ENCODE measurements at regions not wholly inside any gene's neighbourhood (a gene's known extent, or its start where the extent isn't known, plus 50 kb on each side); places are given as distances from the start of the nearest gene placed in this dataset.

- TF ChIP-seq NCOA6 (IDR thresholded peaks at IDR 0.05) (no peak), MTA2 (IDR thresholded peaks at IDR 0.05; ENCODE audit: low read depth) (peak; percentile 39), ZNF668 (CRISPR knock-in tag; IDR thresholded peaks at IDR 0.05) (no peak), ZNF408 (CRISPR knock-in tag; IDR thresholded peaks at IDR 0.05; ENCODE audit: low read depth) (no peak), SOX6 (IDR thresholded peaks at IDR 0.05) (peak; percentile 87), LEF1 (IDR thresholded peaks at IDR 0.05) (peak; percentile 82), CC2D1A (IDR thresholded peaks at IDR 0.05) (peak; percentile 67; the same call in 1 of the 2 replicates), HMG20B (CRISPR knock-in tag; IDR thresholded peaks at IDR 0.05) (no peak), ZFP30 (CRISPR knock-in tag; IDR thresholded peaks at IDR 0.05; ENCODE audit: borderline replicate concordance) (no peak), ASH1L (IDR thresholded peaks at IDR 0.05; ENCODE audit: borderline replicate concordance, low read depth, partially characterized antibody) (no peak), CSDE1 (IDR thresholded peaks at IDR 0.05) (no peak), BCOR (IDR thresholded peaks at IDR 0.05) (no peak), CBFA2T3 (IDR thresholded peaks at IDR 0.05) (peak; percentile 89), GABPB1 (CRISPR knock-in tag; IDR thresholded peaks at IDR 0.05) (no peak), ZNF766 (CRISPR knock-in tag; conservative IDR thresholded peaks at IDR 0.05) (0 out of 2 replicates have a peak, but pooled peaks have one; percentile 59)
- TF ChIP-seq, protein P1, sequence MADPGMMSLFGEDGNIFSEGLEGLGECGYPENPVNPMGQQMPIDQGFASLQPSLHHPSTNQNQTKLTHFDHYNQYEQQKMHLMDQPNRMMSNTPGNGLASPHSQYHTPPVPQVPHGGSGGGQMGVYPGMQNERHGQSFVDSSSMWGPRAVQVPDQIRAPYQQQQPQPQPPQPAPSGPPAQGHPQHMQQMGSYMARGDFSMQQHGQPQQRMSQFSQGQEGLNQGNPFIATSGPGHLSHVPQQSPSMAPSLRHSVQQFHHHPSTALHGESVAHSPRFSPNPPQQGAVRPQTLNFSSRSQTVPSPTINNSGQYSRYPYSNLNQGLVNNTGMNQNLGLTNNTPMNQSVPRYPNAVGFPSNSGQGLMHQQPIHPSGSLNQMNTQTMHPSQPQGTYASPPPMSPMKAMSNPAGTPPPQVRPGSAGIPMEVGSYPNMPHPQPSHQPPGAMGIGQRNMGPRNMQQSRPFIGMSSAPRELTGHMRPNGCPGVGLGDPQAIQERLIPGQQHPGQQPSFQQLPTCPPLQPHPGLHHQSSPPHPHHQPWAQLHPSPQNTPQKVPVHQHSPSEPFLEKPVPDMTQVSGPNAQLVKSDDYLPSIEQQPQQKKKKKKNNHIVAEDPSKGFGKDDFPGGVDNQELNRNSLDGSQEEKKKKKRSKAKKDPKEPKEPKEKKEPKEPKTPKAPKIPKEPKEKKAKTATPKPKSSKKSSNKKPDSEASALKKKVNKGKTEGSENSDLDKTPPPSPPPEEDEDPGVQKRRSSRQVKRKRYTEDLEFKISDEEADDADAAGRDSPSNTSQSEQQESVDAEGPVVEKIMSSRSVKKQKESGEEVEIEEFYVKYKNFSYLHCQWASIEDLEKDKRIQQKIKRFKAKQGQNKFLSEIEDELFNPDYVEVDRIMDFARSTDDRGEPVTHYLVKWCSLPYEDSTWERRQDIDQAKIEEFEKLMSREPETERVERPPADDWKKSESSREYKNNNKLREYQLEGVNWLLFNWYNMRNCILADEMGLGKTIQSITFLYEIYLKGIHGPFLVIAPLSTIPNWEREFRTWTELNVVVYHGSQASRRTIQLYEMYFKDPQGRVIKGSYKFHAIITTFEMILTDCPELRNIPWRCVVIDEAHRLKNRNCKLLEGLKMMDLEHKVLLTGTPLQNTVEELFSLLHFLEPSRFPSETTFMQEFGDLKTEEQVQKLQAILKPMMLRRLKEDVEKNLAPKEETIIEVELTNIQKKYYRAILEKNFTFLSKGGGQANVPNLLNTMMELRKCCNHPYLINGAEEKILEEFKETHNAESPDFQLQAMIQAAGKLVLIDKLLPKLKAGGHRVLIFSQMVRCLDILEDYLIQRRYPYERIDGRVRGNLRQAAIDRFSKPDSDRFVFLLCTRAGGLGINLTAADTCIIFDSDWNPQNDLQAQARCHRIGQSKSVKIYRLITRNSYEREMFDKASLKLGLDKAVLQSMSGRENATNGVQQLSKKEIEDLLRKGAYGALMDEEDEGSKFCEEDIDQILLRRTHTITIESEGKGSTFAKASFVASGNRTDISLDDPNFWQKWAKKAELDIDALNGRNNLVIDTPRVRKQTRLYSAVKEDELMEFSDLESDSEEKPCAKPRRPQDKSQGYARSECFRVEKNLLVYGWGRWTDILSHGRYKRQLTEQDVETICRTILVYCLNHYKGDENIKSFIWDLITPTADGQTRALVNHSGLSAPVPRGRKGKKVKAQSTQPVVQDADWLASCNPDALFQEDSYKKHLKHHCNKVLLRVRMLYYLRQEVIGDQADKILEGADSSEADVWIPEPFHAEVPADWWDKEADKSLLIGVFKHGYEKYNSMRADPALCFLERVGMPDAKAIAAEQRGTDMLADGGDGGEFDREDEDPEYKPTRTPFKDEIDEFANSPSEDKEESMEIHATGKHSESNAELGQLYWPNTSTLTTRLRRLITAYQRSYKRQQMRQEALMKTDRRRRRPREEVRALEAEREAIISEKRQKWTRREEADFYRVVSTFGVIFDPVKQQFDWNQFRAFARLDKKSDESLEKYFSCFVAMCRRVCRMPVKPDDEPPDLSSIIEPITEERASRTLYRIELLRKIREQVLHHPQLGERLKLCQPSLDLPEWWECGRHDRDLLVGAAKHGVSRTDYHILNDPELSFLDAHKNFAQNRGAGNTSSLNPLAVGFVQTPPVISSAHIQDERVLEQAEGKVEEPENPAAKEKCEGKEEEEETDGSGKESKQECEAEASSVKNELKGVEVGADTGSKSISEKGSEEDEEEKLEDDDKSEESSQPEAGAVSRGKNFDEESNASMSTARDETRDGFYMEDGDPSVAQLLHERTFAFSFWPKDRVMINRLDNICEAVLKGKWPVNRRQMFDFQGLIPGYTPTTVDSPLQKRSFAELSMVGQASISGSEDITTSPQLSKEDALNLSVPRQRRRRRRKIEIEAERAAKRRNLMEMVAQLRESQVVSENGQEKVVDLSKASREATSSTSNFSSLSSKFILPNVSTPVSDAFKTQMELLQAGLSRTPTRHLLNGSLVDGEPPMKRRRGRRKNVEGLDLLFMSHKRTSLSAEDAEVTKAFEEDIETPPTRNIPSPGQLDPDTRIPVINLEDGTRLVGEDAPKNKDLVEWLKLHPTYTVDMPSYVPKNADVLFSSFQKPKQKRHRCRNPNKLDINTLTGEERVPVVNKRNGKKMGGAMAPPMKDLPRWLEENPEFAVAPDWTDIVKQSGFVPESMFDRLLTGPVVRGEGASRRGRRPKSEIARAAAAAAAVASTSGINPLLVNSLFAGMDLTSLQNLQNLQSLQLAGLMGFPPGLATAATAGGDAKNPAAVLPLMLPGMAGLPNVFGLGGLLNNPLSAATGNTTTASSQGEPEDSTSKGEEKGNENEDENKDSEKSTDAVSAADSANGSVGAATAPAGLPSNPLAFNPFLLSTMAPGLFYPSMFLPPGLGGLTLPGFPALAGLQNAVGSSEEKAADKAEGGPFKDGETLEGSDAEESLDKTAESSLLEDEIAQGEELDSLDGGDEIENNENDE (IDR thresholded peaks at IDR 0.05; ENCODE audit: low read depth, low read length) = no peak
- TF ChIP-seq, protein P2, sequence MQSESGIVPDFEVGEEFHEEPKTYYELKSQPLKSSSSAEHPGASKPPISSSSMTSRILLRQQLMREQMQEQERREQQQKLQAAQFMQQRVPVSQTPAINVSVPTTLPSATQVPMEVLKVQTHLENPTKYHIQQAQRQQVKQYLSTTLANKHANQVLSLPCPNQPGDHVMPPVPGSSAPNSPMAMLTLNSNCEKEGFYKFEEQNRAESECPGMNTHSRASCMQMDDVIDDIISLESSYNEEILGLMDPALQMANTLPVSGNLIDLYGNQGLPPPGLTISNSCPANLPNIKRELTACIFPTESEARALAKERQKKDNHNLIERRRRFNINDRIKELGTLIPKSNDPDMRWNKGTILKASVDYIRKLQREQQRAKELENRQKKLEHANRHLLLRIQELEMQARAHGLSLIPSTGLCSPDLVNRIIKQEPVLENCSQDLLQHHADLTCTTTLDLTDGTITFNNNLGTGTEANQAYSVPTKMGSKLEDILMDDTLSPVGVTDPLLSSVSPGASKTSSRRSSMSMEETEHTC (IDR thresholded peaks at IDR 0.05) = no peak
These were observed 250.9 kb upstream of the CITED2 start (continued) for GRCh38 chr6:139625081-139625939.

Data from K562 (cell line).